NCI-H446 (cell line): ENCODE measurements at regions not wholly inside any gene's neighbourhood (a gene's known extent, or its start where the extent isn't known, plus 50 kb on each side); places are given as distances from the start of the nearest gene placed in this dataset.
"Not testable (repeated sequence)": the region's sequence is repeated elsewhere in the genome, so short reads cannot be mapped to it uniquely, and the experiment has no call there.

ENCODE experiments used
- DNase-seq, 2 experiments: peaks; one replicate each; lab custom pipeline; 2025; lab: John Stamatoyannopoulos, UW

DNA sequence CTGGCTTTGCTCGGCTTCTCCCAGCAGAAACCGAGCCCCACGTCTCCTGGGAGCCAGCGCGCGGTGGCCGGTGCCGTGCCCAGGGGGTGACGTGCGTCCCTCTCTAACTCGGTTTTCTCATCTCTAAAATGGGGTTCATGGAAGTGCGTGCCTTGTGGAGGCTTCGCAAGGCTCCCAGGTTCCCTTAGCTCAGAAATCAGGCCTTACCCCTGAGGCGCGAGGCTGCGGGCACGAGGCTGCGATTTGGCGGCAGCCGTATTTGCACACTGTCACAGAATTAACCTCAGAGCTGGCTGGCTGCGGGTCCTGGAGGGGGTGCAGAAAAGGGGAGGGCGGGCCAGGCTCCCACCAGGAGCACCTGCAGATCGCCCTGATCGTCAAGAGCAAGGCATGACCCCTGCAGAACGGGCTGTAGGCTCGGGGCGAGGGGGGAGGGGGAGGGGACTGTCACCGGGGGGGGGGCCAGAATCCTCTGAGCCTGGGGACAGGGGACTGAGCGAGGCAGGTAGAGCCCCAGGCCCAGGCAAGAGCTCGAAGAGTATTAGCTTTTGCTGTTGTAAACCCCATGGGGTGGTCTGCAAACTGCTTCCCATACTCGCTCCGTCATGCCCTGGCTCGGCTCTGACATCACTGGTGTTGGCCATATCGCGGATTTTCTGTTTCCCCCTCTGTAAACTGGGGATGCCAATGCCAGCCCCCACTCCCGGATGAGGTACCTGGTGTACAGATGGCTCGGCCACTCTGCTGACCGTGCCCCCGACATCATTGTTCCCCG is 62.2 kb downstream of the CCNE1 start:
- no peak for DNase-seq

DNA sequence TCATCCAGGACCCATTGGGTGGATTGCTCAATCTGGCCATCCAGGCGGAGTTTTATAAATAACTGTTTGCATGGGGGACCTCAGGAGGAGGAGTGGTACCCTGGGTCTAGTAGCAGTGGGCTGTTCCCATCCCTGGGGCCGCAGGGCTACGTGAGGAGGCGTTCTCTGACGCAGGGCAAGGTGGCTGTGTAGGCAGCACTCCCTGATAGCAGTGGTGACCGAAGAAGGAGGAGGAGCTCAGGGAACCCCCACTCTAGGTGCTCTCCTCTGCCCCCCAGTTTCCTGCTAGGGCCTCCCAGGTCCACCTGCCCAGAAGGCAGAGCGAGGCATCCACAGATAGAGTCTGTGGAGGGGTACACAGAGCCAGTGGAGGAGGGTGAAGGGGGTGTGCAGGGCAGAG is 64.1 kb downstream of the CCNE1 start:
- no peak for DNase-seq

DNA sequence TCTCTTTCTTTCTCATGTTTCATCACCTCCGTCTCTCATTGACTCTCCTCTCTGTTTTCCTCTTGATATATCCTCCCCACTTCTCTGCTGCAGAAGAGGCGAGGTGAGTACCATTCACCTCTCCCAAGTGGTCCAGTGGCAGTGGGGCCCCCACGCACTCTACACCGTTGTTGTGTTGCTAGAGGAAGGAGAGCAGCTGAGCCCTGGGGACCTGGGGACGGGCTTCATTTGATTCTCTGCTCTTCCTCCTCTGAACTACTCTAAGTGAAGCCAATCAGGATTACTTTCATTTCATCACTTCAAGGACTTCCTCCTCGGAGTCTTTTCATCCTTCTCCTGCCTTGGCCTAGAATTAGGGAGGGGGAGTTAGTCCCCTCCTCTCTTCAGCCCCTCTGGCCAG is 64.6 kb downstream of the CCNE1 start:
- no peak for DNase-seq

DNA sequence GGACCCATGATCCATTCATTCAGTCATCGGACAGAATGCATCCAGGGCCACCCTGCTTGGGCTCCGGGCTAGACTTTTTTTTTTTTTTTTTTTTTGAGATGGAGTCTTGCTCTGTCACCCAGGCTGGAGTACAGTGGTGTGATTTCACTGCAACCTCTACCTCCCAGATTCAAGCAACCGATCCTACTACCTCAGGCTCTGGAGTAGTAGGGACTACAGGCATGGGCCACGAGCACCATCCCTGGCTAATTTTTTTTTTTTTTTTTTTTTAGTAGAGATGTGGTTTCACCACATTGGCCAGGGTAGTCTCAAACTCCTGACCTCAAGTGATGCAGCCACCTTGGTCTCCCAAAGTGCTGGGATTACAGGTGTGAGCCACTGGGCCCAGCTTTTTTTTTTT is 65.1 kb downstream of the CCNE1 start:
- not testable (repeated sequence) for DNase-seq

DNA sequence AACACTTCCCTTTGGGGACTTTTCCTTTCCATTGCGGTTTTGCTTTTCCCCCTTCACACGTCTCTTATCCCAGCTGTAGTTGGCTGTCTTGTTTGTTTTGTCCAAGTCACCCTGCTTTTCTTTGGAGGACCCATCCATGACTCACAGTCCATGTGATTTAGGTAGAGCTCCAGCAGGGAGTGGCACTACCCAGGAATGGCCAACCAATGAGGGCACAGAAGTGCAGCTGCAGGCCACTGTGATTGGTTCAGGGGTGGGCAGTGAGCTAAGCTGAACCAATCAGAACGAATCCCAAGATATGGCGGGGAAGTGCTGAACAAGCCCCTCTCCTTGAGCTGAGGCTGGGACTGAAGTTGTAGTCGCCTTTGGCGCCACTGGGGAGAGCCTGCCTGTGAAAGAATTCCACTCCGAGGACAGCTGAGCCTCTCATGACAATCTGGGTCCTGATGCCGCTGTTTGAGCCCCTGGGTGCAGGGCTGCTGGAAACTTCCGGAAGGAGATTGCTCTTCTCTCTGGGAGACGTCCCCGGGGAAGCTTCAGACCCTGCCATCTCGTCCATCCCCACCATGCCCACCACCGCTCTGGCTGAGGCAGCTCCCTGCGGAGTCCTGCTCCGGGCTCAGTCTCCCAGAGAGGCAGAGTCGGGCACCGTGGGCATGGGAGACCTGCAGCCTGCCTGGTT is 62.9 kb upstream of the URI1 start:
- peak; percentile 13 to 82 for DNase-seq

DNA sequence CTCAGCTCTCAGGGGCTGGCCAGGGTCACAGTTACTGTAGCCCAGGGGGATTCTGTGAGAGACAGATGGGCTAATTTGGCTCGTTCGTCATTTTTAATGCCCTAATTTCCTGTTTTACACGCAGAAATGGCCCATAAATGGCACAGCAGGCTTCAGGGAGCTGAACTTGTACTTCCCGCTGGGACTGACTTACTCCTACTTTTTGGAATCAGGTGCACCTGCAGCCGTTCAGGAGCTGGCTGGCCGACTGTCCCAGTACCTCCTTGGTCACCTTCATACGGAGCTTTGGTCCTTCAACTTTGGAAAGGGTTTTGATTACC is 62.4 kb upstream of the URI1 start:
- no peak for DNase-seq

DNA sequence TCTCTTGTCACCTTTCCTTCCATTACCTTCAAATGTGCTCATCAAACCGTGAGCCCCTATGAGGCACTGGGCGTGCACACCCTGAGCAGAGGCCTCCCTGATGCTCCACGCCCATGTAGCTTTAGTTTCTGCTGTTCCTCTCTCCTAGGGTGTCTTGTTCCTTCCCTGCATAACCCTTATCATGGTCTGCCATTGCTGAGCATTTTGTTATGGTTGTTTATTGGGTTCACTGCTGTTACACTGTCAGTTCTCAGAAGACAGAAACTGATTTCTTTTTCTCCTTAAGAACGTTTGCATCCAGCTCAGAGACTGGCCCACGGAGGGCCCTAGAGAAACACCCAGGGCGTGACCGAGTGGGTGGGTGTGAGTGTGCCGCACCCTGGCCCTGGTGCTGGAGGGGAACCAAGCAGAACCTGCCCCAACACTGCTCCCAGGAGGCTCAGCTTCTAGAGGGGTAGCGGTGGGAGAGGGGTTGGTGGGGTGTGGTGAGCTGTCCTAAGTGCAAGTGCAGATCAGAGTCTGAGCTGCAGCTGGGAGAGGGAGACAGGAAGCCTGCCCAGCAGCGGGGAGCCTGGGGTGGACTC is 61.4 kb upstream of the URI1 start:
- no peak for DNase-seq

DNA sequence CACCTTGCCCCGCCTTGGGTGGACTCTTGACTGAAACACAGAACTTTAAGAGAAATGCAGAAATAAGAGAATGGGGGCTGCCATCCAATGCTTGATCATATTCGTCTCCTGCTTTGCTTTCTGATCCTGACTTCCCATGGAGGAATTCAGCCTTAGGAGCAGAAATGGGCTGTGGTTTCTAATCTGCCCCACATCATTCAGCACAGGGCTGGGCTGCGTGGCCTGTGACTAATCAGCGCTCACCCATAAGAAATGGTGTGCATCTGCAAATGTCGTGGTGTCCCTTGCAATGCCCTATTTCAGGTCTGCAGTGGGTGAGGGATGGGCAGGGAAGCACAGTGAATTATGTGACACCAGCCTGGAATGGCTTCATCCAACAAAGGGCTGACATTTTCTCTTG is 60.7 kb upstream of the URI1 start:
- DNase-seq, result no peak

DNA sequence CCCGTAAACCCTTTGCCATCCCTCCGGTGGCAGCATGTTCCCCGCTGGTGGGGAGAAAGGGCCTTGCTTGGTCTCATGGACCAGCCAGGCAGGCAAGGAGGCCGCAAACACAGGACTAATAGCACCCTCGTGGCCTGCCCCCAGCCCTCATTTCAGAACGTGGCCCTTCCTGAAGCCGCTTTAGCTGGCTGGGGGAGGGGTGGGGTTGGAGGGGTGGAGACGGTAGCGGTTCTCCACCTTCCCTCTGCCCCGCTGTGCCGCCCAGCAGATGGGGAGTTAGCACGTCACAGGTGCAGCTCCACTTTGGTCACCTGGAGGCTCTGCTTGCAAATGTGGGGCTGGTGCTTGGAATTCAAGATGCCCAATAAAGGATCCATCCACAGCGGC is 59.3 kb upstream of the URI1 start:
- no peak for DNase-seq

DNA sequence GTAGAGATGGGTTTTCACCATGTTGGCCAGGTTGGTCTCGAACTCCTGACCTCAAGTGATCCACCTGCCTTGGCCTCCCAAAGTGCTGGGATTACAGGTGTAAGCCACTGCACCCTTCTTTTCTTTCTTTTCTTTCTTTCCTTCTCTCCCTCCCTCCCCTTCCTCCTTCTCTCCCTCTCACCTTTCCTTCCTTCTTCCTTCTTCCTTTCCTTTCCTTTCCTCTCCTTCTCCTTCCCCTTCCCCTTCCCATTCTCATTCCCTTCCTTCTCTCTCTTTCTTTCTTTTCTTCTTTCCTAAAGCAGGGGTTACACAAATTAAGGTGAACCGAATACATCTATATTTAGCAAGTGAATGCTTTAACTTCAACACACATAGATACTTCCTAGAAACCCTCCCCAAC is 58.0 kb upstream of the URI1 start:
- DNase-seq, result no peak

DNA sequence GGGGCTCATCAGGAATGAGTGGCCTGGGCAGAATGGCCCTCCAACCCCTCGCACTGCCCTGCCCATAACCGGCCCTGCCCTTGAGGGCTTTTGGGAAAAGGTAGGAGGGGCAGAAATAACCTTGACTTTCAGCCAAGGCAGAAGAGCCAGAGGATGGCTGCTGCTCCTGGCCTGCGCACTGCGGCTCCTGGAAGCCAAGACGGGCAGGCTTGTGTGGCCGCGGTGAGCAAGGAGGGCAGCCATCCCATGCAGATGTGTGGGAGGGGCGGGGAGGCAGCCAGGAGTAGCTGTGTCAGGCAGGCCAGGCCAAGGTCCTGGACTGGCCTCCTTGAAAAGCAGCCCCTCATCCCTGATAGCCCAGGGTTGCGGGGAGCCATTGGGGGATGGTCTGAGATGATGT is 57.6 kb upstream of the URI1 start:
- DNase-seq, result no peak

DNA sequence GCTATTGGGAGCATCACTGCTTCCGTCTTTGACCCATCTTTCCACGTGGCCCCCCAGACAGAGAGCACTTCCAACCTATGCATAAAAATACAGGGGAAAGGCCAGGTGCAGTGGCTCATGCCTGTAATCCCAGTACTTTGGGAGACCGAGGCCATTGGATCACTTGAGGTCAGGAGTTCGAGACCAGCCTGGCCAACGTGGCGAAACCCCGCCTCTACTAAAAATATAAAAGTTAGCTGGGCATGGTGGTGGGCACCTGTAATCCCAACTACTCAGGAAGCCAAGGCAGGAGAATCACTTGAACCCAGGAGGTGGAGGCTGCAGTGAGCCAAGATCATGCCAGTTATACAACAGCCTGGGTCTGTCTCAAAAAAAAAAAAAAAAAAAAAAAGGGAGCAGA is 55.9 kb upstream of the URI1 start:
- DNase-seq, result not testable (repeated sequence)

DNA sequence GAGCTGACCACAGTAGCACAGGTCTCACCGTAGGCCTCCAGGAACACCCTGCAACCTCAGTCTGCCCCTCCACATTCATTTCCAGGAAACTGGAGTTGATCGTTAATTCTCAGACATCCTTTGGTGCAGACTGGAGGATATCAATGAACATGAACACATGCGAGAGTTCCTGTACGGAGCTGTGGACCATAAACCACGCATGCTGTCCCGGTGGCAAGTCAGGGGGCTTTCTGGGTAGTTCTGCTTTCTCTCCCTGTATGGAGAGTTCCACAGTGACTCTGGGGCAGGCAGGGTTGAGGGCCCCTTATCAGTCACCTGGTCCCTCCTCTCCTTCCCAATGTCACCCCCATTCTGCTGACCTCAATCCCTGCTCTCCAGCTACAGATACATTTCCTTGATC is 55.5 kb upstream of the URI1 start:
- no peak for DNase-seq

DNA sequence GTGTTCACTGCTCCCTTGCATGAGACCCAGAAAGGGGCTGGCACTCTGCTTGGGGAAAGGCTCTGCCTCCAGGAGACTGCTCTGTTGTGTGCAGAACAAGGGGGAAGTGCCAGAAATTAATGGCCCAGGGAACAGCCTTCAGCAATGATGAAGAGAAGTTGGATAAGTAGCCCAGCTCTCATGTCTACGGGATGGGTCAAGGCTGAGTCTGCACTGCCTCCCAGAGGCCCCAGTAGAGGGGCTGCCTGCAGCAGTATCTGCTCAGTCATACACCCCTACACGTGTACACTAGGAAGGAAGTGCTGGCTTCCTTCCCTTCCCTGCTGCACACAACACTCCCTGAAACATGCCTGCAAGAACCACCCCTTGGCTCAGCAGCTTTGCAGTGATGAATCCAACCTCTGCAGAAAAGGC is 54.6 kb upstream of the URI1 start:
- no peak for DNase-seq

DNA sequence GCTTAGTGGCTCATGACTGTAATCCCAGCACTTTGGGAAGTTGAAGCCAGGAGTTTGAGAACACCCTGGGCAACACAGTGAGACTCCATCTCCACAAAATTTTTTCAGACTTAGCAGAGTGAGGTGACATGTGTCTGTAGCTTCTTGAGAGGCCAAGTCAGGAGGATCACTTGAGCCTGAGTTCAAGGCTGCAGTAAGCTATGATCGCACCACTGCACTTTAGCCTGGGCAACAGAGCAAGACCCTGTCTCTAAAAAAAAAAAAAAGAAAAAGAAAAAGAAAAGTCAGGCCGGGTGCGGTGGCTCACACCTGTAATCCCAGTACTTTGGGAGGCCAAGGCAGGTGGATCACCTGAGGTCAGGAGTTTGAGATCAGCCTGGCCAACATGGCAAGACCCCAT is 54.0 kb upstream of the URI1 start:
- not testable (repeated sequence) for DNase-seq

DNA sequence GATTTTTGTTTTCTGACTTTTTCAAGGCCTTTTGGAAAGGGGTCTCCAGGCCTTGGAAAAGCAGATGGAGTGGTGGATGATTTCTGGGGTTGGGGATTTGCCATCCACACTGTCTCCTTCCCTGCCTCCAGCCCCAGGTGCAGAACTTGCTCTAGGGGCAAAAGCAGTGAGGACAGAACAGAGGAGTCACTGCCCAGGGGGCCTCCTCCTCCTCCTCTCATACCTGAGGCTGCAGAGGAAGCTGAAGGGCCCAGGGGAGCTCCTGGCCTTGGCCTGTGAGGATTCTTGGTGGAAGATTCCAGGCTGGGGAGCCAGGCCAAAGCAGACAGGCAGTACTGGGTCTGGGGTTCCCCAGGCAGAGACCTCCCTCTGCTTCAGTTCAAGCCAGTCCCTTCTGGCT is 52.3 kb upstream of the URI1 start:
- DNase-seq, result no peak

DNA sequence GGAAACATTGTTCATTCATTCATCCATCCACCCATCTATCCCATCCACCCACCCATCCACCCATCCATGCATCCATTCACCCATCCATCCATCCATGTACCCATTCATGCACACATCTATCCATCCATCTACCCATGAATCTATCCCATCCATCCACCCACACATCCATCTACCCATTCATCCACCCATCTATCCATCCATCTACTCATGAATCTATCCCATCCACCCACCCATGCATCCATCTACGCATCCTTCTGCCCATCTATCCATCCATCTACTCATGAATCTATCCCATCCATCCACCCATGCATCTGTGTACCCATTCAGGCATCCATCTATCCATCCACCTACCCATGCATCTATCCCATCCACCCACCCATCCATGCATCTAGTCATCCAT is 51.6 kb upstream of the URI1 start:
- DNase-seq, result no peak
